Esophagus muscularis mucosa (tissue), 4 donors: ENCODE measurements at regions not wholly inside any gene's neighbourhood (a gene's known extent, or its start where the extent isn't known, plus 50 kb on each side); places are given as distances from the start of the nearest gene placed in this dataset.

Experiments
- DNase-seq: peaks from one replicate; pipeline ENCODE4 v3.0.0-alpha.2; 2017; ENCODE audit errors: extremely low spot score
- H3K27ac ChIP-seq, 4 donors: fragments of 200-600 bp; sonication (generic); replicated peaks in 1 of 4; 1 replicate in 3 of 4; 2 replicates in 1 of 4; pipeline ENCODE4 v1.5.1; 2016 to 2019; ENCODE audit warnings: mild to moderate bottlenecking in 1 of 4
- H3K27me3 ChIP-seq, 4 donors: fragments of 200-600 bp; sonication (generic); one replicate each; pipeline versions ENCODE4 v1.5.1 to v1.6.0; 2016 to 2019
- H3K36me3 ChIP-seq, 4 donors: fragments of 200-600 bp; sonication (generic); one replicate each; pipeline ENCODE4 v1.5.1; 2016 to 2019
- H3K4me1 ChIP-seq, 4 donors: fragments of 200-600 bp; sonication (generic); one replicate each; pipeline ENCODE4 v1.5.1; 2016 to 2019
- H3K4me3 ChIP-seq, 4 donors: fragments of 200-600 bp; sonication (generic); 1 replicate in 2 of 4; 2 replicates in 2 of 4; pipeline ENCODE4 v1.5.1; 2016 to 2019; ENCODE audit warnings: mild to moderate bottlenecking in 4 of 4, moderate library complexity in 1 of 4
- H3K9me3 ChIP-seq, 4 donors: fragments of 200-600 bp; sonication (generic); 1 replicate in 3 of 4; 2 replicates in 1 of 4; pipeline ENCODE4 v1.5.1; 2016 to 2019
- CTCF ChIP-seq, 3 experiments: fragments of 200-600 bp in 2 of 3; fragments of 450-650 bp in 1 of 3; sonication (generic) in 2 of 3; IDR thresholded peaks; one replicate each; pipeline ENCODE4 v1.5.1; 2017 to 2019; ENCODE audit warnings: antibody characterized with exemption in 3 of 3, mild to moderate bottlenecking in 2 of 3, moderate library complexity in 1 of 3
- EP300 ChIP-seq: sonication (generic); formaldehyde crosslinking; IDR thresholded peaks from one replicate; pipeline ENCODE4 v1.6.1; 2017; ENCODE audit warnings: antibody characterized with exemption
- POLR2A ChIP-seq: fragments of 450-650 bp; IDR thresholded peaks from one replicate; pipeline ENCODE4 v1.6.1; 2017; ENCODE audit warnings: antibody characterized with exemption, moderate library complexity, mild to moderate bottlenecking, low read depth
- POLR2AphosphoS5 ChIP-seq, 2 donors: sonication (generic); formaldehyde crosslinking; IDR thresholded peaks; one replicate each; pipeline ENCODE4 v1.6.1; 2017; ENCODE audit warnings: antibody characterized with exemption in 2 of 2
- WGBS: methylation state at CpG from one replicate; pipeline ENCODE4 v1.1.5; 2018; 5-methylcytosine and 5-hydroxymethylcytosine counted together
- intact Hi-C: fragments of 100-400 bp; cut with DNase I; formaldehyde crosslinking; loops from one replicate; pipeline ENCODE4 v1.15.1; 2023

GRCh38 chr2:180682871-180683270 lies 297.5 kb upstream of the UBE2E3 start:
- Histone ChIP-seq H3K36me3 (no peaks in the 10 kb centered on the region), H3K27me3 (no peaks in the 10 kb centered on the region), H3K27ac (no peak overlapping the region), H3K4me3 (no peak overlapping the region), H3K9me3 (no peaks in the 10 kb centered on the region), H3K4me1 (no peaks in the 10 kb centered on the region)
- intact Hi-C loops = no loop called here
- 79% methylated on average over 1 of the region's 1 CpG for WGBS
- TF ChIP-seq CTCF (IDR thresholded peaks at IDR 0.05) = no peak
- no peak for TF ChIP-seq POLR2AphosphoS5 (IDR thresholded peaks at IDR 0.05)
- no peak for TF ChIP-seq POLR2A
- no peak for TF ChIP-seq EP300
- no peak for DNase-seq

- 70% methylated on average over 2 of the region's 2 CpGs for WGBS
- no peak overlapping the region for H3K4me3 ChIP-seq
- H3K27me3 ChIP-seq = no peaks in the 10 kb centered on the region
- intact Hi-C loops = no loop called here
- no peaks in the 10 kb centered on the region for H3K36me3 ChIP-seq
- H3K27ac ChIP-seq = no peak overlapping the region
- no peaks in the 10 kb centered on the region for H3K9me3 ChIP-seq
- no peaks in the 10 kb centered on the region for H3K4me1 ChIP-seq
- no peak for DNase-seq
- TF ChIP-seq POLR2AphosphoS5 (IDR thresholded peaks at IDR 0.05) (no peak), CTCF (IDR thresholded peaks at IDR 0.05) (no peak), EP300 (no peak), POLR2A (no peak)
Observed at GRCh38 chr2:180679693-180680092, 300.7 kb upstream of the UBE2E3 start.

GRCh38 chr2:180678625-180678972 lies 301.8 kb upstream of the UBE2E3 start:
- no peaks in the 10 kb centered on the region for H3K36me3 ChIP-seq
- TF ChIP-seq CTCF (IDR thresholded peaks at IDR 0.05) (no peak), POLR2A (no peak), EP300 (no peak), POLR2AphosphoS5 (IDR thresholded peaks at IDR 0.05) (no peak)
- no peak for DNase-seq
- intact Hi-C loops = no loop called here
- H3K9me3 ChIP-seq = no peaks in the 10 kb centered on the region
- H3K27me3 ChIP-seq = no peaks in the 10 kb centered on the region
- no peak overlapping the region for H3K27ac ChIP-seq
- no peaks in the 10 kb centered on the region for H3K4me1 ChIP-seq
- H3K4me3 ChIP-seq = no peak overlapping the region
- WGBS = 50% methylated on average over 3 of the region's 3 CpGs

- H3K9me3 ChIP-seq = no peaks in the 10 kb centered on the region
- no peaks in the 10 kb centered on the region for H3K27me3 ChIP-seq
- no peak overlapping the region for H3K27ac ChIP-seq
- intact Hi-C loops = no loop called here
- no peaks in the 10 kb centered on the region for H3K36me3 ChIP-seq
- TF ChIP-seq POLR2A (no peak), EP300 (no peak), POLR2AphosphoS5 (IDR thresholded peaks at IDR 0.05) (no peak), CTCF (IDR thresholded peaks at IDR 0.05) (no peak)
- H3K4me3 ChIP-seq = no peak overlapping the region
- no peak for DNase-seq
- WGBS = 85% methylated on average over 3 of the region's 3 CpGs
- no peaks in the 10 kb centered on the region for H3K4me1 ChIP-seq
Observed at GRCh38 chr2:180677930-180678624, 302.3 kb upstream of the UBE2E3 start.

- no peak overlapping the region for H3K27ac ChIP-seq
- H3K36me3 ChIP-seq = no peaks in the 10 kb centered on the region
- no peaks in the 10 kb centered on the region for H3K4me1 ChIP-seq
- WGBS = 77% methylated on average over 3 of the region's 3 CpGs
- no peaks in the 10 kb centered on the region for H3K27me3 ChIP-seq
- no peaks in the 10 kb centered on the region for H3K9me3 ChIP-seq
- no peak for TF ChIP-seq POLR2A
- TF ChIP-seq EP300 = no peak
- no peak for TF ChIP-seq CTCF (IDR thresholded peaks at IDR 0.05)
- no peak for TF ChIP-seq POLR2AphosphoS5 (IDR thresholded peaks at IDR 0.05)
- intact Hi-C loops = no loop called here
- DNase-seq = no peak
- no peak overlapping the region for H3K4me3 ChIP-seq
Observed at GRCh38 chr2:180677200-180677599, 303.2 kb upstream of the UBE2E3 start.
